ENCODE measurements at regions not wholly inside any gene's neighbourhood (a gene's known extent, or its start where the extent isn't known, plus 50 kb on each side); places are given as distances from the start of the nearest gene placed in this dataset.

DNA sequence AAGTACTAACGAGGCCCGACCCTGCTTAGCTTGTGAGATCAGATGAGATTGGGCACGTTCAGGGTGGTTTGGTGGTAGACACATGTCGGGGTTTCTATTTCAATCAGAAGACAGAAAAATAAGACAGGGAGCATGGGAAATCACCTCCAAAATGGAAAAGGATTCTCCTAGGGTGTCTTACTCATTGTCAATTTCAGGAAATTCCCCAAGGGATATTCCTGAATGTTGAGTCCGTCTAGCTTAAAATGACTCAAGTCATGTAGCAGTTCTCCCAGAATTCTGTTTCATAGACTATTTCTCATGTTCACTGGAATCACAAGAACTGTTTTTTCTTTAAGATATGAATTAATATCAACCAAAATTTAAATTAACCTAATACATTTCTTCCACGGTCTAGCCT lies 380.1 kb downstream of the EFNB2 start:
- Histone ChIP-seq H3K27ac (no peak overlapping the region), H3K27me3 (no peaks in the 10 kb centered on the region), H3K4me3 (no peak overlapping the region), H3K9me3 (no peaks in the 10 kb centered on the region), H3K4me1 (no peaks in the 10 kb centered on the region), H3K36me3 (no peaks in the 10 kb centered on the region)
- 64% methylated on average over 6 of the region's 6 CpGs for WGBS (ENCODE audit: insufficient coverage, low coverage, low lambda C conversion rate, missing lambda C conversion rate)
- intact Hi-C loops (cut with DNase I) = no loop called here
- ATAC-seq (no peak), DNase-seq (no peak)
- TF ChIP-seq POLR2A (IDR thresholded peaks at IDR 0.05) = no peak
- no peak for TF ChIP-seq CTCF (IDR thresholded peaks at IDR 0.05)

- ATAC-seq (no peak), DNase-seq (no peak)
- H3K27ac ChIP-seq = no peak overlapping the region
- intact Hi-C loops (cut with DNase I) = no loop called here
- TF ChIP-seq POLR2A (IDR thresholded peaks at IDR 0.05) (no peak), CTCF (IDR thresholded peaks at IDR 0.05) (no peak)
- WGBS (ENCODE audit: insufficient coverage, low coverage, low lambda C conversion rate, missing lambda C conversion rate) = 44% methylated on average over 1 of the region's 1 CpG
- no peaks in the 10 kb centered on the region for H3K9me3 ChIP-seq
- H3K4me1 ChIP-seq = no peaks in the 10 kb centered on the region
- H3K36me3 ChIP-seq = no peaks in the 10 kb centered on the region
- H3K27me3 ChIP-seq = no peaks in the 10 kb centered on the region
- no peak overlapping the region for H3K4me3 ChIP-seq
Observed at GRCh38 chr13:106153876-106154275, 381.6 kb downstream of the EFNB2 start.

DNA sequence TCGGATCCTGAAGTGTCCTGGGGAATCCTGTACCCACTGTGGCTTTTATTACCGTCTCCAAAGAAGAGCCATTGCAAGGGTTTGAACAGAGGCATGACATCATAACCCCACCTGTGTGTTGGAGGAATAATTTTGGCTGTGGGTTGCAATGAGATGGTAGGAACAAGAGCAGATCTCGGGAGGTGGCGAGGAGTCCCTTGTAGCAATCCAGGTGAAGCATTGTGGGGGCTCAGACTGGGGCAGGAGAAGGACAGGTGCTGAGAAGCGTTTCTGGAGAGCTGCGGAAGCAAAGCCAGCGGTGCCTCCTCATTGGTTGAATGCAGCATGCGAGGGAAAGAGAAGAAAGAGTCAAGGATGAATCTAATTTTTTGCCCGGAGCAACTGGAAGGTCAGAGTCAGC lies 382.4 kb downstream of the EFNB2 start:
- DNase-seq (no peak), ATAC-seq (no peak)
- Histone ChIP-seq H3K27ac (no peak overlapping the region), H3K9me3 (no peaks in the 10 kb centered on the region), H3K36me3 (no peaks in the 10 kb centered on the region), H3K4me1 (no peaks in the 10 kb centered on the region), H3K27me3 (no peaks in the 10 kb centered on the region), H3K4me3 (no peak overlapping the region)
- WGBS (ENCODE audit: insufficient coverage, low coverage, low lambda C conversion rate, missing lambda C conversion rate) = 55% methylated on average over 9 of the region's 9 CpGs
- intact Hi-C loops (cut with DNase I) = no loop called here
- TF ChIP-seq POLR2A (IDR thresholded peaks at IDR 0.05) (no peak), CTCF (IDR thresholded peaks at IDR 0.05) (no peak)

GRCh38 chr13:106152047-106152446 lies 383.4 kb downstream of the EFNB2 start:
- no peaks in the 10 kb centered on the region for H3K9me3 ChIP-seq
- ATAC-seq (no peak), DNase-seq (no peak)
- 51% methylated on average over 3 of the region's 3 CpGs for WGBS (ENCODE audit: insufficient coverage, low coverage, low lambda C conversion rate, missing lambda C conversion rate)
- H3K36me3 ChIP-seq = no peaks in the 10 kb centered on the region
- H3K27me3 ChIP-seq = no peaks in the 10 kb centered on the region
- no peaks in the 10 kb centered on the region for H3K4me1 ChIP-seq
- H3K4me3 ChIP-seq = no peak overlapping the region
- TF ChIP-seq POLR2A (IDR thresholded peaks at IDR 0.05) (no peak), CTCF (IDR thresholded peaks at IDR 0.05) (no peak)
- H3K27ac ChIP-seq = no peak overlapping the region
- intact Hi-C loops (cut with DNase I) = no loop called here

DNA sequence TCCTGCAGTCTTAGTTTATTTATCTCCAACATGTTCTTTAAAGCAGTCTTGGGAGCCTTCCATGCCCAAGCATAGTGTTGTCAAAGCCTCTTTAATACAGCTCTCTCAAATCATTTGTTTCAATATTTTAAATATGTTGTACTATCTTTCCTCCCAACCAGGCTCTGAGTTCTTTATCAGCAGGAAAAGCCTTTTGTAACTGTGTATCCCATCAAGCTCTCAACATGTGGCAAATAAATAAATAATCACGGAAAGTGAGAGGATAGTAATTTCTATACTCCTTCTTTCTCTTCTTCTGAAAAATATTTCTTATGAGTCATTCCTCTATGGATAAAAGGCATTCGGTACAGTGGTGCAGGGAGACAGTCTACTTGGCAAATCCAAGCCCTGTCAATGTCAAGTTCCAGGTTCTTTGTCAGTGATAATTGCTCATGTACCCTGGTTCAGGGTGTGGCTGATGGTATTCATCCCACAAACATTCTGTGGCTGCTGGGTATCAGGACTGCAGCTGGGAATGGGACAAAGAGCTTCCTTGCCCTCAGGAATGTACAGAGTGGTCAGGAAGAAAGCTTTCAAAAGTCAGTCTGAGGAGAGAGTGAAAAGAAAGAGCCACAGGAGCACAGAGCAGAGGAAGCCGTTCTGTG lies 384.3 kb downstream of the EFNB2 start:
- DNase-seq = no peak

More for the DNA sequence above, 384.3 kb downstream of the EFNB2 start:
- Histone ChIP-seq H3K27me3 (no peaks in the 10 kb centered on the region), H3K9me3 (no peaks in the 10 kb centered on the region), H3K4me3 (no peak overlapping the region), H3K4me1 (no peaks in the 10 kb centered on the region), H3K36me3 (no peaks in the 10 kb centered on the region), H3K27ac (no peak overlapping the region)
- ATAC-seq = no peak
- TF ChIP-seq CTCF (IDR thresholded peaks at IDR 0.05) (no peak), POLR2A (IDR thresholded peaks at IDR 0.05) (no peak)
- intact Hi-C loops (cut with DNase I) = no loop called here
- whole genome bisulfite sequencing (ENCODE audit: insufficient coverage, low coverage, low lambda C conversion rate, missing lambda C conversion rate) = 33% methylated on average over 3 of the region's 3 CpGs

All from right lobe of liver (tissue), 6 donors.